GM12878 (cell line): ENCODE measurements at regions not wholly inside any gene's neighbourhood (a gene's known extent, or its start where the extent isn't known, plus 50 kb on each side); places are given as distances from the start of the nearest gene placed in this dataset.

Experiments used
- CREM ChIP-seq: IDR thresholded peaks from 2 replicates; pipeline ENCODE4 v1.6.1; 2014; ENCODE audit warnings: antibody characterized with exemption, low read depth
- MAX ChIP-seq: IDR thresholded peaks from 2 replicates; pipeline ENCODE4 v1.6.1; 2012; ENCODE audit warnings: low read depth, low read length, improper control_type of control experiment
- NR2C2 ChIP-seq: IDR thresholded peaks from 2 replicates; pipeline ENCODE4 v1.6.1; 2011; ENCODE audit warnings: borderline replicate concordance, low read depth; ENCODE audit not compliant: control insufficient read depth, insufficient read length
- POLR2A ChIP-seq: IDR thresholded peaks from 2 replicates; pipeline ENCODE4 v1.6.1; 2011; ENCODE audit warnings: low read depth, mild to moderate bottlenecking, low read length
- SRF ChIP-seq, 2 experiments: IDR thresholded peaks; 2 replicates each; pipeline ENCODE4 v1.6.1; 2011; ENCODE audit warnings: low read depth in 2 of 2, low read length in 2 of 2, mild to moderate bottlenecking in 1 of 2, moderate library complexity in 1 of 2
- TCF7 ChIP-seq: IDR thresholded peaks from 2 replicates; pipeline ENCODE4 v1.6.1; 2014; ENCODE audit warnings: antibody characterized with exemption, borderline replicate concordance

GRCh38 chr1:187456446-187456845 lies 627.7 kb downstream of the PLA2G4A start:
- no peak for TF ChIP-seq TCF7
- TF ChIP-seq MAX, result no peak
- TF ChIP-seq POLR2A, result no peak
- no peak for TF ChIP-seq SRF (IDR thresholded peaks at IDR 0.05; ENCODE audit: low read depth in 2 of 2, low read length in 2 of 2)
- TF ChIP-seq CREM, result no peak
- no peak for TF ChIP-seq NR2C2
